Endodermal cell (in vitro differentiated cells): ENCODE measurements at regions not wholly inside any gene's neighbourhood (a gene's known extent, or its start where the extent isn't known, plus 50 kb on each side); places are given as distances from the start of the nearest gene placed in this dataset.

ENCODE experiments used
- DNase-seq: peaks from one replicate; pipeline ENCODE4 v3.0.0-alpha.2; 2017
- H3K27ac ChIP-seq: 2 replicates; pipeline ENCODE4 v1.5.1; 2013; ENCODE audit warnings: mild to moderate bottlenecking, low read depth, low read length, moderate library complexity
- H3K27me3 ChIP-seq: 2 replicates; pipeline ENCODE4 v1.6.1; 2013; ENCODE audit warnings: mild to moderate bottlenecking, low read length, moderate library complexity; ENCODE audit not compliant: insufficient read depth, control insufficient read depth, poor library complexity, severe bottlenecking
- H3K36me3 ChIP-seq: 2 replicates; pipeline ENCODE4 v1.7.0; 2013; ENCODE audit warnings: mild to moderate bottlenecking, low read length, moderate library complexity; ENCODE audit not compliant: control insufficient read depth, insufficient read depth
- H3K4me1 ChIP-seq: one replicate; pipeline ENCODE4 v1.7.0; 2013; ENCODE audit warnings: low read length; ENCODE audit not compliant: control insufficient read depth, insufficient read depth
- H3K4me3 ChIP-seq: 2 replicates; pipeline ENCODE4 v1.5.1; 2013; ENCODE audit warnings: mild to moderate bottlenecking, low read length, moderate library complexity
- H3K9ac ChIP-seq: 2 replicates; pipeline ENCODE4 v1.6.1; 2013; ENCODE audit warnings: mild to moderate bottlenecking, low read length, moderate library complexity; ENCODE audit not compliant: poor library complexity, severe bottlenecking; ENCODE audit errors: extremely low read depth
- H3K9me3 ChIP-seq: 2 replicates; pipeline ENCODE4 v1.6.1; 2013; ENCODE audit warnings: mild to moderate bottlenecking, low read length, moderate library complexity; ENCODE audit not compliant: control insufficient read depth
- H3K27ac Mint-ChIP-seq: 2 replicates; pipeline ENCODE4 v1.8.0; 2020; ENCODE audit warnings: mixed read lengths
- H3K27me3 Mint-ChIP-seq: 2 replicates; pipeline ENCODE4 v1.8.0; 2021; ENCODE audit warnings: mild to moderate bottlenecking, mixed read lengths; ENCODE audit not compliant: insufficient read depth
- H3K36me3 Mint-ChIP-seq: 2 replicates; pipeline ENCODE4 v1.8.0; 2020; ENCODE audit warnings: low read depth, mixed read lengths
- H3K4me1 Mint-ChIP-seq: 2 replicates; pipeline ENCODE4 v1.8.0; 2020; ENCODE audit warnings: mixed read lengths
- H3K4me3 Mint-ChIP-seq: 2 replicates; pipeline ENCODE4 v1.8.0; 2020; ENCODE audit warnings: mild to moderate bottlenecking, moderate library complexity, mixed read lengths
- H3K9me3 Mint-ChIP-seq: 2 replicates; pipeline ENCODE4 v1.8.0; 2020; ENCODE audit warnings: mild to moderate bottlenecking, mixed read lengths
- WGBS, 2 experiments: methylation state at CpG; one replicate each; pipeline versions ENCODE4 v1.1.5 to v1.1.7; 2013; ENCODE audit warnings: missing lambda C conversion rate in 2 of 2, mixed read lengths in 1 of 2; ENCODE audit not compliant: insufficient coverage in 1 of 2, insufficient read length in 1 of 2; 5-methylcytosine and 5-hydroxymethylcytosine counted together
- TF ChIP-seq, protein P1 (sequence below): fragments of 200-600 bp; sonication (generic); conservative IDR thresholded peaks from 2 replicates; pipeline ENCODE4 v1.5.0; 2021; ENCODE audit warnings: antibody characterized with exemption, mild to moderate bottlenecking

- 89 to 100% methylated on average over 1 of the region's 1 CpG for WGBS, 2 experiments
- H3K27ac Mint-ChIP-seq = no peak overlapping the region
- H3K36me3 ChIP-seq = no peaks in the 10 kb centered on the region
- H3K27me3 Mint-ChIP-seq = no peaks in the 10 kb centered on the region
- no peak overlapping the region for H3K9ac ChIP-seq
- H3K27me3 ChIP-seq = no peaks in the 10 kb centered on the region
- no peaks in the 10 kb centered on the region for H3K4me1 ChIP-seq
- no peak overlapping the region for H3K27ac ChIP-seq
- no peak for DNase-seq
- no peaks in the 10 kb centered on the region for H3K4me1 Mint-ChIP-seq
- H3K9me3 Mint-ChIP-seq = no peaks in the 10 kb centered on the region
- TF ChIP-seq, protein P1, sequence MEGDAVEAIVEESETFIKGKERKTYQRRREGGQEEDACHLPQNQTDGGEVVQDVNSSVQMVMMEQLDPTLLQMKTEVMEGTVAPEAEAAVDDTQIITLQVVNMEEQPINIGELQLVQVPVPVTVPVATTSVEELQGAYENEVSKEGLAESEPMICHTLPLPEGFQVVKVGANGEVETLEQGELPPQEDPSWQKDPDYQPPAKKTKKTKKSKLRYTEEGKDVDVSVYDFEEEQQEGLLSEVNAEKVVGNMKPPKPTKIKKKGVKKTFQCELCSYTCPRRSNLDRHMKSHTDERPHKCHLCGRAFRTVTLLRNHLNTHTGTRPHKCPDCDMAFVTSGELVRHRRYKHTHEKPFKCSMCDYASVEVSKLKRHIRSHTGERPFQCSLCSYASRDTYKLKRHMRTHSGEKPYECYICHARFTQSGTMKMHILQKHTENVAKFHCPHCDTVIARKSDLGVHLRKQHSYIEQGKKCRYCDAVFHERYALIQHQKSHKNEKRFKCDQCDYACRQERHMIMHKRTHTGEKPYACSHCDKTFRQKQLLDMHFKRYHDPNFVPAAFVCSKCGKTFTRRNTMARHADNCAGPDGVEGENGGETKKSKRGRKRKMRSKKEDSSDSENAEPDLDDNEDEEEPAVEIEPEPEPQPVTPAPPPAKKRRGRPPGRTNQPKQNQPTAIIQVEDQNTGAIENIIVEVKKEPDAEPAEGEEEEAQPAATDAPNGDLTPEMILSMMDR = no peak
- no peak overlapping the region for H3K4me3 Mint-ChIP-seq
- no peak overlapping the region for H3K4me3 ChIP-seq
- H3K9me3 ChIP-seq = no peaks in the 10 kb centered on the region
- no peaks in the 10 kb centered on the region for H3K36me3 Mint-ChIP-seq
Measured at GRCh38 chr10:33968983-33969382, 634.5 kb upstream of the NRP1 start.

GRCh38 chr10:33967606-33968120 is 633.2 kb upstream of the NRP1 start:
- H3K9ac ChIP-seq = no peak overlapping the region
- TF ChIP-seq, protein P1 = no peak
- H3K36me3 Mint-ChIP-seq = no peaks in the 10 kb centered on the region
- H3K4me1 Mint-ChIP-seq = no peaks in the 10 kb centered on the region
- no peaks in the 10 kb centered on the region for H3K27me3 Mint-ChIP-seq
- no peak overlapping the region for H3K27ac ChIP-seq
- no peaks in the 10 kb centered on the region for H3K36me3 ChIP-seq
- no peak for DNase-seq
- H3K4me1 ChIP-seq = no peaks in the 10 kb centered on the region
- WGBS, 2 experiments = 96% methylated on average over 4 to 5 of the region's 5 CpGs
- no peaks in the 10 kb centered on the region for H3K9me3 ChIP-seq
- H3K27me3 ChIP-seq = no peaks in the 10 kb centered on the region
- H3K4me3 Mint-ChIP-seq = no peak overlapping the region
- no peaks in the 10 kb centered on the region for H3K9me3 Mint-ChIP-seq
- no peak overlapping the region for H3K27ac Mint-ChIP-seq
- H3K4me3 ChIP-seq = no peak overlapping the region

DNA sequence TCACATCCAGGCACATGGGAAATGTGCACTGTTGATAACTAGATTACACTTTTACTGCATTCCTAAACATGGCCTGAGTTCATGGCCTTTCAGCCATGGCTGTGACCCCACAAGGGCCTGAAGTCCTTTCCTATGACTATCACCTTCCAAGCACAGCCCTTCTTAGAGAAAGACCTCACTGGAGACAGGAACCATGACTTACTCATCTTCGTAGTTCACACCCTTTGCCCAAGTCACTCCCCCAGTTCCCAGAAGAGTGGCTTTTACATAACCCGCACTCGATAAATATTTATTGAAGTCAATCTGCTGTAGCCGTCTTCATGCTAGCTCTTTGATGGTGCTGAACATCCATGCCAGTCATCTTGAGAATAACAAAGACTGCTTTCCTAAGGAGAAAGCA is 632.5 kb upstream of the NRP1 start:
- H3K9me3 ChIP-seq = no peaks in the 10 kb centered on the region
- no peaks in the 10 kb centered on the region for H3K4me1 Mint-ChIP-seq
- no peaks in the 10 kb centered on the region for H3K36me3 Mint-ChIP-seq
- H3K27ac Mint-ChIP-seq = no peak overlapping the region
- DNase-seq = no peak
- TF ChIP-seq, protein P1 = no peak
- no peak overlapping the region for H3K9ac ChIP-seq
- no peak overlapping the region for H3K4me3 ChIP-seq
- H3K27ac ChIP-seq = no peak overlapping the region
- 95 to 100% methylated on average over 3 to 4 of the region's 4 CpGs for WGBS, 2 experiments
- H3K27me3 Mint-ChIP-seq = no peaks in the 10 kb centered on the region
- no peaks in the 10 kb centered on the region for H3K9me3 Mint-ChIP-seq
- no peaks in the 10 kb centered on the region for H3K4me1 ChIP-seq
- no peak overlapping the region for H3K4me3 Mint-ChIP-seq
- no peaks in the 10 kb centered on the region for H3K36me3 ChIP-seq
- H3K27me3 ChIP-seq = no peaks in the 10 kb centered on the region
